ENCODE measurements at regions not wholly inside any gene's neighbourhood (a gene's known extent, or its start where the extent isn't known, plus 50 kb on each side); places are given as distances from the start of the nearest gene placed in this dataset.

DNA sequence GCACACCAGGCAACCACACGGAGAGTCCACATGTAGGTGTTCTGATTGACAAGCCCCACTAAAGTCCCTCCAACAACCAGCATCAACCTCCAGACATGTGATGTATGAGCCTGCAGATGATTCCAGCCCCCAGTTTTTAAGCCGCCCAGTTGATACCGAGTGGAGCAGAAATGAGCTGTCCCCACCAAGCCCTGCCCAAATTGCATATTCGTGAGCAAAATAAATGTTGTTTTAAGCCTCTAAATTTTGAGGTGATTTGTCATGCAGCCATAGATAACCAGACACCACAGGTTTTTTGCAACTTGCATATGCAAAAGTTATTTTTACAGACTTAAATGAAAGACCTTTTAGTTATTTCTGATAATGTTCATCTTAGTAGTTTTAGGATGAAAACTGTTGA, 187.7 kb downstream of the PIK3R1 start:
- CTCF ChIA-PET, result no interaction called here
- POLR2A ChIA-PET, result no interaction called here
- no peak overlapping the region for H3K4me3 ChIP-seq (ENCODE audit: low read depth, low read length)

GRCh38 chr5:68404246-68404645, 188.7 kb downstream of the PIK3R1 start:
- no peaks in the 10 kb centered on the region for H3K4me1 ChIP-seq (ENCODE audit: control insufficient read depth, insufficient read depth, low read length)
- CTCF ChIA-PET, result interaction anchor here (0.5 to 1.6 kb wide), 7 partner anchors 9 to 132 kb away, joined by 3 to 6 read pairs (median 4); no protein-coding TSS in a partner anchor
- no peaks in the 10 kb centered on the region for H3K36me3 ChIP-seq (ENCODE audit: control insufficient read depth in 2 of 2, insufficient read depth in 1 of 2, low read length in 2 of 2)
- TF ChIP-seq, protein P1, sequence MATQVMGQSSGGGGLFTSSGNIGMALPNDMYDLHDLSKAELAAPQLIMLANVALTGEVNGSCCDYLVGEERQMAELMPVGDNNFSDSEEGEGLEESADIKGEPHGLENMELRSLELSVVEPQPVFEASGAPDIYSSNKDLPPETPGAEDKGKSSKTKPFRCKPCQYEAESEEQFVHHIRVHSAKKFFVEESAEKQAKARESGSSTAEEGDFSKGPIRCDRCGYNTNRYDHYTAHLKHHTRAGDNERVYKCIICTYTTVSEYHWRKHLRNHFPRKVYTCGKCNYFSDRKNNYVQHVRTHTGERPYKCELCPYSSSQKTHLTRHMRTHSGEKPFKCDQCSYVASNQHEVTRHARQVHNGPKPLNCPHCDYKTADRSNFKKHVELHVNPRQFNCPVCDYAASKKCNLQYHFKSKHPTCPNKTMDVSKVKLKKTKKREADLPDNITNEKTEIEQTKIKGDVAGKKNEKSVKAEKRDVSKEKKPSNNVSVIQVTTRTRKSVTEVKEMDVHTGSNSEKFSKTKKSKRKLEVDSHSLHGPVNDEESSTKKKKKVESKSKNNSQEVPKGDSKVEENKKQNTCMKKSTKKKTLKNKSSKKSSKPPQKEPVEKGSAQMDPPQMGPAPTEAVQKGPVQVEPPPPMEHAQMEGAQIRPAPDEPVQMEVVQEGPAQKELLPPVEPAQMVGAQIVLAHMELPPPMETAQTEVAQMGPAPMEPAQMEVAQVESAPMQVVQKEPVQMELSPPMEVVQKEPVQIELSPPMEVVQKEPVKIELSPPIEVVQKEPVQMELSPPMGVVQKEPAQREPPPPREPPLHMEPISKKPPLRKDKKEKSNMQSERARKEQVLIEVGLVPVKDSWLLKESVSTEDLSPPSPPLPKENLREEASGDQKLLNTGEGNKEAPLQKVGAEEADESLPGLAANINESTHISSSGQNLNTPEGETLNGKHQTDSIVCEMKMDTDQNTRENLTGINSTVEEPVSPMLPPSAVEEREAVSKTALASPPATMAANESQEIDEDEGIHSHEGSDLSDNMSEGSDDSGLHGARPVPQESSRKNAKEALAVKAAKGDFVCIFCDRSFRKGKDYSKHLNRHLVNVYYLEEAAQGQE (tag by site-specific recombination; IDR thresholded peaks at IDR 0.05), result no peak
- TF ChIP-seq ZNF350 (tag by site-specific recombination; IDR thresholded peaks at IDR 0.05) (no peak), PRDM1 (tag by site-specific recombination; IDR thresholded peaks at IDR 0.05) (no peak), ZNF558 (tag by site-specific recombination; IDR thresholded peaks at IDR 0.05) (no peak), ZNF133 (tag by site-specific recombination; IDR thresholded peaks at IDR 0.05) (no peak)
- no peak overlapping the region for H3K4me3 ChIP-seq (ENCODE audit: low read depth, low read length)
- POLR2A ChIA-PET, result no interaction called here
- H3K9me3 ChIP-seq (ENCODE audit: control insufficient read depth, insufficient read depth, low read depth, low read length), result no peaks in the 10 kb centered on the region
- no peak overlapping the region for H3K27ac ChIP-seq (ENCODE audit: extremely low read depth, low read depth, low read length)

More for the DNA sequence above, 187.7 kb downstream of the PIK3R1 start:
- Histone ChIP-seq H3K4me1 (ENCODE audit: control insufficient read depth, insufficient read depth, low read length) (no peaks in the 10 kb centered on the region), H3K36me3 (ENCODE audit: control insufficient read depth in 2 of 2, insufficient read depth in 1 of 2, low read length in 2 of 2) (no peaks in the 10 kb centered on the region), H3K27ac (ENCODE audit: extremely low read depth, low read depth, low read length) (no peak overlapping the region), H3K9me3 (ENCODE audit: control insufficient read depth, insufficient read depth, low read depth, low read length) (no peaks in the 10 kb centered on the region)
- no peak for TF ChIP-seq ZNF398 (tag by site-specific recombination; IDR thresholded peaks at IDR 0.05)
- no peak for TF ChIP-seq ZSCAN16 (tag by site-specific recombination; IDR thresholded peaks at IDR 0.05)
- TF ChIP-seq ZBTB48 (tag by site-specific recombination; IDR thresholded peaks at IDR 0.05), result no peak
- TF ChIP-seq, protein P2, sequence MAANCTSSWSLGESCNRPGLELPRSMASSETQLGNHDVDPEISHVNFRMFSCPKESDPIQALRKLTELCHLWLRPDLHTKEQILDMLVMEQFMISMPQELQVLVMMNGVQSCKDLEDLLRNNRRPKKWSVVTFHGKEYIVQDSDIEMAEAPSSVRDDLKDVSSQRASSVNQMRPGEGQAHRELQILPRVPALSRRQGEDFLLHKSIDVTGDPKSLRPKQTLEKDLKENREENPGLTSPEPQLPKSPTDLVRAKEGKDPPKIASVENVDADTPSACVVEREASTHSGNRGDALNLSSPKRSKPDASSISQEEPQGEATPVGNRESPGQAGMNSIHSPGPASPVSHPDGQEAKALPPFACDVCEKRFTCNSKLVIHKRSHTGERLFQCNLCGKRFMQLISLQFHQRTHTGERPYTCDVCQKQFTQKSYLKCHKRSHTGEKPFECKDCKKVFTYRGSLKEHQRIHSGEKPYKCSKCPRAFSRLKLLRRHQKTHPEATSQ (tag by site-specific recombination; IDR thresholded peaks at IDR 0.05), result no peak

DNA sequence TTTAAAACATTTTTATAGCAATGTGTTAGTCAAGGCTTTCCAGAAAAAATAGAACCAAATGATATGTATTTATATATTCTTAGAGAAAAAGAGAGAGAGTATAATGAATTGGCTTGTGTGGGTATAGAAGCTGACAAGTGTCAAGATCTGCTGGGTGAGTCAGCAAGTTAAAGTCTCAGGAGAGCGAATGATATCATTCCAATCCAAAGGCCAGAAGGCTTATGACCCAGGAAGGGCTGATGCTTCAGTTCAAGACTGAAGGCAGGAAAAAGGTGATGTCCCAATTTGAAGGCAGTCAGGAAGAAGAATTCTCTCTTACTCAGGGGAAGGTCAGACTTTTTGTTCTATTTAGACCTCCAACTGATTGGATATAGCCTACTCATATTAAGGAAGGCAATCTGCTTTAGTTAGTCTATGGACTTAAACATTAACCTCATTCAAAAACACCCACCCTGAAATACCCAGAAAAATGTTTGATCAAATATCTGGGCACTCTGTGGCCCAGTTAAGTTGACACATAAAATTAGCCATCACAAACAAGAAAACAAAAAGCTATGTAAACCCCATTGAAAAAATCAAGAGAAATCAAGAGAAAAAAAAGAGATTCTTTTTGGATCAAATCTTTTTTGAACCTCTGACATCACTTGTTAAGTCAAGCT, 189.6 kb downstream of the PIK3R1 start:
- TF ChIP-seq ZNF660 (tag by site-specific recombination; IDR thresholded peaks at IDR 0.05), result 0 out of 2 replicates have a peak, but pooled peaks have one; percentile 32
- no peak for TF ChIP-seq ZNF16 (tag by site-specific recombination; IDR thresholded peaks at IDR 0.05; ENCODE audit: low read depth)
- TF ChIP-seq ZNF629 (tag by site-specific recombination; IDR thresholded peaks at IDR 0.05), result 0 out of 2 replicates have a peak, but pooled peaks have one; percentile 35
- peak; percentile 83 for TF ChIP-seq ZNF416 (tag by site-specific recombination; IDR thresholded peaks at IDR 0.05)
- peak; percentile 65 for TF ChIP-seq SCRT2 (tag by site-specific recombination; IDR thresholded peaks at IDR 0.05)
- CTCF ChIA-PET, result interaction anchor here (0.7 to 1.6 kb wide), 4 partner anchors 10 to 885 kb away, joined by 3 to 6 read pairs (median 4); no protein-coding TSS in a partner anchor
- H3K4me3 ChIP-seq (ENCODE audit: low read depth, low read length), result no peak overlapping the region
- H3K27ac ChIP-seq (ENCODE audit: extremely low read depth, low read depth, low read length), result no peak overlapping the region
- POLR2A ChIA-PET, result no interaction called here
- no peaks in the 10 kb centered on the region for H3K4me1 ChIP-seq (ENCODE audit: control insufficient read depth, insufficient read depth, low read length)
- no peaks in the 10 kb centered on the region for H3K36me3 ChIP-seq (ENCODE audit: control insufficient read depth in 2 of 2, insufficient read depth in 1 of 2, low read length in 2 of 2)
- H3K9me3 ChIP-seq (ENCODE audit: control insufficient read depth, insufficient read depth, low read depth, low read length), result no peaks in the 10 kb centered on the region
